PC-3 (cell line): ENCODE measurements at regions not wholly inside any gene's neighbourhood (a gene's known extent, or its start where the extent isn't known, plus 50 kb on each side); places are given as distances from the start of the nearest gene placed in this dataset.

Experiments used
- ATAC-seq: fragments of 200-7000 bp; cut with Tn5 transposase; 2 replicates; pipeline ENCODE4 v1.9.1; 2020; ENCODE audit warnings: mild to moderate bottlenecking, moderate library complexity
- BruUV-seq: library from RNA; stranded (reverse); fragments of 400-500 nt; replicated peaks from 2 replicates; lab custom pipeline; 2021; lab: Mats Ljungman, UMichigan
- CTCF ChIA-PET: fragments of 300-600 bp; sonication (Branson Sonifier 250); formaldehyde crosslinking; loops from one replicate; lab custom pipeline; 2022; ENCODE audit warnings: antibody characterized with exemption; lab: Charles Lee
- POLR2A ChIA-PET: fragments of 300-600 bp; sonication (Branson Sonifier 250); formaldehyde crosslinking; loops from one replicate; lab custom pipeline; 2022; ENCODE audit warnings: antibody characterized with exemption; ENCODE audit not compliant: unreplicated experiment; lab: Charles Lee
- DNase-seq: peaks from one replicate; pipeline ENCODE4 v3.0.0-alpha.2; 2015
- H2AFZ ChIP-seq: fragments of 300-600 bp; sonication (generic); 2 replicates; pipeline ENCODE4 v1.6.0; 2016; ENCODE audit warnings: antibody characterized with exemption, low read length
- H3F3A ChIP-seq: fragments of 300-600 bp; sonication (generic); one replicate; pipeline ENCODE4 v1.6.0; 2017; ENCODE audit warnings: antibody characterized with exemption, low read length, control low read depth, mild to moderate bottlenecking; ENCODE audit not compliant: unreplicated experiment
- H3K27ac ChIP-seq: fragments of 300-600 bp; sonication (generic); 2 replicates; pipeline ENCODE4 v1.5.1; 2016; ENCODE audit warnings: mild to moderate bottlenecking, low read length
- H3K27me3 ChIP-seq: fragments of 300-600 bp; sonication (generic); 2 replicates; pipeline ENCODE4 v1.6.1; 2016; ENCODE audit warnings: low read length, mixed read lengths
- H3K36me3 ChIP-seq: fragments of 300-600 bp; sonication (generic); 2 replicates; pipeline ENCODE4 v1.6.1; 2016; ENCODE audit warnings: low read depth, mixed run types, low read length, mixed read lengths
- H3K4me1 ChIP-seq: fragments of 300-600 bp; sonication (generic); 2 replicates; pipeline ENCODE4 v1.5.1; 2016; ENCODE audit warnings: low read length; ENCODE audit not compliant: insufficient read depth
- H3K4me2 ChIP-seq: fragments of 300-600 bp; sonication (generic); 2 replicates; pipeline ENCODE4 v1.6.0; 2016; ENCODE audit warnings: low read length
- H3K4me3 ChIP-seq: fragments of 300-600 bp; sonication (generic); 2 replicates; pipeline ENCODE4 v1.5.1; 2016; ENCODE audit warnings: mild to moderate bottlenecking, low read length, mixed read lengths
- H3K79me2 ChIP-seq: fragments of 300-600 bp; sonication (generic); 2 replicates; pipeline ENCODE4 v1.6.1; 2017; ENCODE audit warnings: low read length, mixed read lengths
- H3K9ac ChIP-seq: fragments of 300-600 bp; sonication (generic); 2 replicates; pipeline ENCODE4 v1.6.0; 2016; ENCODE audit warnings: mild to moderate bottlenecking, low read length
- H3K9me2 ChIP-seq: fragments of 300-600 bp; sonication (generic); replicated peaks from 2 replicates; pipeline ENCODE4 v1.6.1; 2016; ENCODE audit warnings: mixed run types, low read length, mixed read lengths
- H3K9me3 ChIP-seq: fragments of 300-600 bp; sonication (generic); 2 replicates; pipeline ENCODE4 v1.6.1; 2016; ENCODE audit warnings: low read length, mixed read lengths
- H4K20me1 ChIP-seq: fragments of 300-600 bp; sonication (generic); 2 replicates; pipeline ENCODE4 v1.6.1; 2016; ENCODE audit warnings: low read length, mixed read lengths
- CTCF ChIP-seq: fragments of 300-600 bp; sonication (generic); conservative IDR thresholded peaks from 2 replicates; pipeline ENCODE4 v1.5.1; 2017; ENCODE audit warnings: antibody characterized with exemption, low read depth, mild to moderate bottlenecking, low read length
- EZH2 ChIP-seq: fragments of 300-600 bp; sonication (generic); IDR thresholded peaks from one replicate; pipeline ENCODE4 v1.6.1; 2017; ENCODE audit warnings: antibody characterized with exemption, mild to moderate bottlenecking, low read length; ENCODE audit not compliant: unreplicated experiment
- EZH2phosphoT487 ChIP-seq: fragments of 300-600 bp; sonication (generic); IDR thresholded peaks from 2 replicates; pipeline ENCODE4 v1.6.1; 2018; ENCODE audit warnings: mild to moderate bottlenecking, antibody characterized with exemption, low read length, borderline replicate concordance
- intact Hi-C: fragments of 100-400 bp; cut with micrococcal nuclease; formaldehyde crosslinking; loops from 2 replicates; pipeline ENCODE4 v1.9.0; 2023

GRCh38 chr2:118209727-118210126 is 121.5 kb downstream of the INSIG2 start:
- Histone ChIP-seq H3K9me3 (no peaks in the 10 kb centered on the region), H3K27ac (no peak overlapping the region), H3K9me2 (no peaks in the 10 kb centered on the region), H2AFZ (no peak overlapping the region), H3K4me3 (no peak overlapping the region), H4K20me1 (no peaks in the 10 kb centered on the region), H3K9ac (no peak overlapping the region), H3K36me3 (no peaks in the 10 kb centered on the region), H3K4me2 (no peak overlapping the region), H3K79me2 (no peaks in the 10 kb centered on the region), H3K4me1 (peaks cover 16% of the 10 kb centered on the region), H3F3A (no peaks in the 10 kb centered on the region), H3K27me3 (no peaks in the 10 kb centered on the region)
- DNase-seq = peak; percentile 53
- BruUV-seq = no TSS peak
- ChIA-PET CTCF (no interaction called here), POLR2A (interaction anchor here (0.6 kb wide), 1 partner anchor 61 kb away, joined by 4 read pairs; no protein-coding TSS in a partner anchor)
- no peak for TF ChIP-seq EZH2
- no peak for TF ChIP-seq EZH2phosphoT487
- no peak for TF ChIP-seq CTCF
- intact Hi-C loops = no loop called here
- peak; percentile 80 for ATAC-seq

GRCh38 chr2:118207889-118208288 is 119.6 kb downstream of the INSIG2 start:
- no peak overlapping the region for H2AFZ ChIP-seq
- CTCF ChIA-PET = interaction anchor here (0.6 to 0.7 kb wide), 2 partner anchors 14 to 42 kb away, joined by 4 to 13 read pairs; no protein-coding TSS in a partner anchor

More at GRCh38 chr2:118207889-118208288, 119.6 kb downstream of the INSIG2 start:
- no peak overlapping the region for H3K4me3 ChIP-seq
- DNase-seq = no peak
- no peaks in the 10 kb centered on the region for H3K79me2 ChIP-seq
- no peaks in the 10 kb centered on the region for H3F3A ChIP-seq
- H3K9ac ChIP-seq = no peak overlapping the region
- no peak overlapping the region for H3K27ac ChIP-seq
- H3K9me3 ChIP-seq = no peaks in the 10 kb centered on the region
- POLR2A ChIA-PET = no interaction called here
- H3K4me2 ChIP-seq = no peak overlapping the region
- peaks cover 16% of the 10 kb centered on the region for H3K4me1 ChIP-seq
- H3K27me3 ChIP-seq = no peaks in the 10 kb centered on the region
- no peak for ATAC-seq
- intact Hi-C loops = no loop called here
- no TSS peak for BruUV-seq
- H3K36me3 ChIP-seq = no peaks in the 10 kb centered on the region
- no peaks in the 10 kb centered on the region for H4K20me1 ChIP-seq
- TF ChIP-seq EZH2phosphoT487 = no peak
- no peak for TF ChIP-seq CTCF
- no peak for TF ChIP-seq EZH2
- no peaks in the 10 kb centered on the region for H3K9me2 ChIP-seq
